CD14-positive monocyte (primary cell): ENCODE measurements at regions not wholly inside any gene's neighbourhood (a gene's known extent, or its start where the extent isn't known, plus 50 kb on each side); places are given as distances from the start of the nearest gene placed in this dataset.

Source experiments
- DNase-seq, 3 donors: peaks; one replicate each; pipeline ENCODE4 v3.0.0-alpha.2; 2011 to 2022
- H2AFZ ChIP-seq: 2 replicates; pipeline ENCODE4 v1.6.0; 2012; ENCODE audit warnings: mild to moderate bottlenecking, low read depth, low read length, inconsistent platforms; ENCODE audit not compliant: insufficient read depth, poor library complexity, severe bottlenecking
- H3K27ac ChIP-seq, 2 donors: 1 replicate in 1 of 2; 2 replicates in 1 of 2; pipeline ENCODE4 v1.5.1; 2012 to 2013; ENCODE audit warnings: low read length in 2 of 2, control low read depth in 1 of 2, inconsistent platforms in 1 of 2, low read depth in 1 of 2, mild to moderate bottlenecking in 1 of 2
- H3K27me3 ChIP-seq, 2 donors: one replicate each; pipeline versions ENCODE4 v1.6.0 to v1.6.1; 2011 to 2013; ENCODE audit warnings: low read length in 2 of 2; ENCODE audit not compliant: control insufficient read depth in 2 of 2, insufficient read depth in 2 of 2
- H3K36me3 ChIP-seq, 2 donors: replicated peaks in 1 of 2; 1 replicate in 1 of 2; 2 replicates in 1 of 2; pipeline versions ENCODE4 v1.5.1 to v1.6.1; 2012 to 2013; ENCODE audit warnings: low read length in 2 of 2, control low read depth in 1 of 2, inconsistent platforms in 1 of 2, mild to moderate bottlenecking in 1 of 2; ENCODE audit not compliant: insufficient read depth in 2 of 2, control insufficient read depth in 1 of 2
- H3K4me1 ChIP-seq, 2 donors: 1 replicate in 1 of 2; 2 replicates in 1 of 2; pipeline versions ENCODE4 v1.5.1 to v1.6.1; 2012 to 2013; ENCODE audit warnings: low read length in 2 of 2, control low read depth in 1 of 2, inconsistent platforms in 1 of 2, mild to moderate bottlenecking in 1 of 2, moderate library complexity in 1 of 2; ENCODE audit not compliant: insufficient read depth in 2 of 2, control insufficient read depth in 1 of 2
- H3K4me2 ChIP-seq: replicated peaks from 2 replicates; pipeline ENCODE3; 2012; ENCODE audit warnings: low read length, moderate library complexity, mild to moderate bottlenecking; ENCODE audit not compliant: poor library complexity, severe bottlenecking; ENCODE audit errors: extremely low read depth
- H3K4me3 ChIP-seq, 3 experiments: fragments of 200-600 bp in 1 of 3; sonication (generic) in 1 of 3; replicated peaks in 1 of 3; 1 replicate in 2 of 3; 2 replicates in 1 of 3; pipeline ENCODE4 v1.5.1; 2011 to 2013; ENCODE audit warnings: low read length in 3 of 3, mild to moderate bottlenecking in 3 of 3, control low read depth in 2 of 3, low read depth in 2 of 3, inconsistent platforms in 1 of 3, moderate library complexity in 1 of 3
- H3K79me2 ChIP-seq: 2 replicates; pipeline ENCODE4 v1.6.0; 2012; ENCODE audit warnings: mild to moderate bottlenecking, control low read depth, inconsistent platforms, low read length, moderate library complexity; ENCODE audit not compliant: insufficient read depth
- H3K9ac ChIP-seq: 2 replicates; pipeline ENCODE4 v1.6.0; 2017; ENCODE audit warnings: low read length, mild to moderate bottlenecking; ENCODE audit not compliant: insufficient read depth, poor library complexity, severe bottlenecking
- H3K9me3 ChIP-seq, 2 donors: replicated peaks in 1 of 2; 1 replicate in 1 of 2; 2 replicates in 1 of 2; pipeline versions ENCODE4 v1.5.1 to v1.6.1; 2012 to 2013; ENCODE audit warnings: low read length in 2 of 2, control low read depth in 1 of 2; ENCODE audit not compliant: control insufficient read depth in 1 of 2, insufficient read depth in 1 of 2
- H4K20me1 ChIP-seq: 2 replicates; pipeline ENCODE4 v1.6.0; 2012; ENCODE audit warnings: mild to moderate bottlenecking, low read length, control low read depth, moderate library complexity; ENCODE audit not compliant: insufficient read depth
- H3K27ac Mint-ChIP-seq, 7 donors: one replicate each; pipeline ENCODE4 v1.8.0; 2020; ENCODE audit warnings: mild to moderate bottlenecking in 7 of 7, mixed read lengths in 7 of 7, moderate library complexity in 6 of 7, inconsistent platforms in 2 of 7
- H3K27me3 Mint-ChIP-seq, 3 donors: one replicate each; pipeline ENCODE4 v1.8.0; 2021 to 2022; ENCODE audit warnings: low read depth in 3 of 3, mild to moderate bottlenecking in 3 of 3, mixed read lengths in 3 of 3, moderate library complexity in 3 of 3, inconsistent platforms in 1 of 3
- H3K36me3 Mint-ChIP-seq, 2 donors: one replicate each; pipeline ENCODE4 v1.8.0; 2020; ENCODE audit warnings: mixed read lengths in 2 of 2, inconsistent platforms in 1 of 2, mild to moderate bottlenecking in 1 of 2
- H3K4me1 Mint-ChIP-seq: one replicate; pipeline ENCODE4 v1.8.0; 2020; ENCODE audit warnings: mild to moderate bottlenecking, mixed read lengths
- H3K4me3 Mint-ChIP-seq, 2 donors: one replicate each; pipeline ENCODE4 v1.8.0; 2020; ENCODE audit warnings: mild to moderate bottlenecking in 2 of 2, mixed read lengths in 2 of 2, moderate library complexity in 1 of 2
- H3K9me3 Mint-ChIP-seq, 7 donors: one replicate each; pipeline ENCODE4 v1.8.0; 2020 to 2022; ENCODE audit warnings: mixed read lengths in 7 of 7, mild to moderate bottlenecking in 6 of 7, moderate library complexity in 6 of 7, inconsistent platforms in 2 of 7
- whole genome bisulfite sequencing: methylation state at CpG from one replicate; pipeline ENCODE4 v1.1.5; 2013; ENCODE audit warnings: missing lambda C conversion rate; ENCODE audit not compliant: insufficient coverage; 5-methylcytosine and 5-hydroxymethylcytosine counted together
- intact Hi-C, 2 donors: fragments of 100-400 bp; cut with micrococcal nuclease; formaldehyde crosslinking; loops; one replicate each; pipeline versions ENCODE4 v1.15.0 to v1.15.1; 2023
- TF ChIP-seq, protein P1 (sequence below): fragments of 200-600 bp; IDR thresholded peaks from one replicate; pipeline ENCODE4 v1.8.0; 2022; ENCODE audit warnings: antibody characterized with exemption, mild to moderate bottlenecking

DNA sequence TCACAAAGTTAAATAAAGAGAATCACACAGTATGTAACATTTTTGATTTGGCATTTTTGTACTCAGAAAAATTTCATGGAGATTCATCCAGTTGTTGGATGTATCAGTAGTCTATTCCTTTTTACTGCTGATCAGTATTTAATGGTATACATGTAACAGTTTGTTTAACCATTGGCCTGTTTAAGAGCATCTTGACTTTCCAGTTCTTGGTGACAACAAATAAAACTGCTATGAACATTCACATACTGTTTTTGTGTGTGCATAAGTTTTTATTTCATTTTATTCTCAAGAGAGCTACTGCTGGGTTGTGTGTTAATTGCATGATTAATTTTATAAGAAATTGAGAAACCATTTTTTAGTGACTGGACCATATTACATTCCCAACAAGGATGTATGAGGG, 694.5 kb upstream of the RAB6C start:
- H3K36me3 ChIP-seq, result no peaks in the 10 kb centered on the region
- no peak overlapping the region for H3K27ac ChIP-seq
- TF ChIP-seq, protein P1, sequence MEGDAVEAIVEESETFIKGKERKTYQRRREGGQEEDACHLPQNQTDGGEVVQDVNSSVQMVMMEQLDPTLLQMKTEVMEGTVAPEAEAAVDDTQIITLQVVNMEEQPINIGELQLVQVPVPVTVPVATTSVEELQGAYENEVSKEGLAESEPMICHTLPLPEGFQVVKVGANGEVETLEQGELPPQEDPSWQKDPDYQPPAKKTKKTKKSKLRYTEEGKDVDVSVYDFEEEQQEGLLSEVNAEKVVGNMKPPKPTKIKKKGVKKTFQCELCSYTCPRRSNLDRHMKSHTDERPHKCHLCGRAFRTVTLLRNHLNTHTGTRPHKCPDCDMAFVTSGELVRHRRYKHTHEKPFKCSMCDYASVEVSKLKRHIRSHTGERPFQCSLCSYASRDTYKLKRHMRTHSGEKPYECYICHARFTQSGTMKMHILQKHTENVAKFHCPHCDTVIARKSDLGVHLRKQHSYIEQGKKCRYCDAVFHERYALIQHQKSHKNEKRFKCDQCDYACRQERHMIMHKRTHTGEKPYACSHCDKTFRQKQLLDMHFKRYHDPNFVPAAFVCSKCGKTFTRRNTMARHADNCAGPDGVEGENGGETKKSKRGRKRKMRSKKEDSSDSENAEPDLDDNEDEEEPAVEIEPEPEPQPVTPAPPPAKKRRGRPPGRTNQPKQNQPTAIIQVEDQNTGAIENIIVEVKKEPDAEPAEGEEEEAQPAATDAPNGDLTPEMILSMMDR, result no peak
- H3K4me1 ChIP-seq, result no peaks in the 10 kb centered on the region
- H3K27me3 ChIP-seq, result no peaks in the 10 kb centered on the region
- H3K4me2 ChIP-seq, result no peak overlapping the region
- no peaks in the 10 kb centered on the region for H4K20me1 ChIP-seq
- no peak overlapping the region for H3K4me3 ChIP-seq
- no peak overlapping the region for H3K4me3 Mint-ChIP-seq
- H3K9ac ChIP-seq, result no peak overlapping the region
- H2AFZ ChIP-seq, result no peak overlapping the region
- H3K79me2 ChIP-seq, result no peaks in the 10 kb centered on the region
- DNase-seq, result no peak
- no peaks in the 10 kb centered on the region for H3K36me3 Mint-ChIP-seq
- H3K9me3 Mint-ChIP-seq, result peaks cover 0 to 4% (median 0%) of the 10 kb centered on the region in 7 donors
- no peaks in the 10 kb centered on the region for H3K4me1 Mint-ChIP-seq
- H3K27me3 Mint-ChIP-seq, result peaks cover 0 to 2% (median 0%) of the 10 kb centered on the region in 3 donors
- H3K27ac Mint-ChIP-seq, result no peak overlapping the region
- no peaks in the 10 kb centered on the region for H3K9me3 ChIP-seq
- intact Hi-C loops, result no loop called here

DNA sequence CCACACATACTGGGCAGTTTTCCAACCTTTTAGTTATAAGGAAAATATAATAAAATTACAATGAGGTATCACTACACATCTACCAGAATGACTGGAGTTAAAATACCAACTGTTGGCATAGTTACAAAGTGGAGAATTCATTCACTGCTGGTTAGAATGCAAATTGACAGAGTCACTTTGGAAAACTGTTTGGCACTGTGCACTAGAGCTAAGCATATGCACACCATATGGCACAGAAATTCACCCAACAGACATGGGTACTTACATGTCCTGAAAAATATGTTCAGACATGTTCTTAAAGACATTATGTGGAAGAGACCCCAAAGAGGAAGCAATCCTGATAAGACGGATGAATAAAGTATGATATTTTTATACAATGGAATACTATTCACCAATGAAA, 686.1 kb upstream of the RAB6C start:
- Histone ChIP-seq H3K4me3 (no peak overlapping the region), H4K20me1 (no peaks in the 10 kb centered on the region), H3K4me2 (no peak overlapping the region), H3K79me2 (no peaks in the 10 kb centered on the region), H3K4me1 (no peaks in the 10 kb centered on the region), H3K27me3 (no peaks in the 10 kb centered on the region), H3K9me3 (peaks cover 0 to 3% of the 10 kb centered on the region in 2 donors), H3K9ac (no peak overlapping the region), H3K27ac (no peak overlapping the region), H2AFZ (no peak overlapping the region), H3K36me3 (no peaks in the 10 kb centered on the region)
- DNase-seq, result no peak
- WGBS, result no CpG with 5 or more reads among the region's 1 CpG
- intact Hi-C loops, result no loop called here
- Mint-ChIP-seq H3K27me3 (no peaks in the 10 kb centered on the region), H3K27ac (no peak overlapping the region), H3K36me3 (no peaks in the 10 kb centered on the region), H3K4me1 (no peaks in the 10 kb centered on the region), H3K9me3 (peaks cover 0 to 4% (median 2%) of the 10 kb centered on the region in 7 donors), H3K4me3 (no peak overlapping the region)
- TF ChIP-seq, protein P1, result no peak
